GM18867 (cell line): ENCODE measurements at regions not wholly inside any gene's neighbourhood (a gene's known extent, or its start where the extent isn't known, plus 50 kb on each side); places are given as distances from the start of the nearest gene placed in this dataset.

Experiments
- ATAC-seq: cut with Tn5 transposase; IDR thresholded peaks from one replicate; pipeline ENCODE4 v1.9.1; 2021; ENCODE audit warnings: mild to moderate bottlenecking, moderate library complexity; ENCODE audit not compliant: unreplicated experiment

DNA sequence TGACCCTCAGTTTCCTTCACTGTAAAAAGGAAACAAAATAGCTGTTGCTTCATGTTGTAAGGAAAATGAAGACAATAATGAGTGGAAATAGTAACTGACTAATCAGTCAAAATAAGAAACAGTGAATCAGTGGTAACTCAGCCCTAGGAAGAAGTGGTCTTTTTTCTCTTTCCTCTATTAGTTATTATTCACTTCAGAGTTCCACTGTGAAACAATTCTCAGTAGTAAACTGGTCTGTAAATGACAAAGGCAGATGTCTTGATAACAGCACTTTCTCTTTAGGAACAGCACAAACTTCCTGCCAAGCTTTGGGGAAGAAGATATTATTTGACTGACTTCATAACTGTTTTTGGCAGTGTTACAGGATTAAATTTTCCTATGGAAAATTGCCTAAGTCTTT, 600.5 kb upstream of the KLHL1 start:
- no peak for ATAC-seq

- no peak for ATAC-seq
These were observed 595.5 kb upstream of the KLHL1 start for GRCh38 chr13:70703755-70704154.

- ATAC-seq: no peak
These were observed 586.9 kb upstream of the KLHL1 start for GRCh38 chr13:70694996-70695715.

DNA sequence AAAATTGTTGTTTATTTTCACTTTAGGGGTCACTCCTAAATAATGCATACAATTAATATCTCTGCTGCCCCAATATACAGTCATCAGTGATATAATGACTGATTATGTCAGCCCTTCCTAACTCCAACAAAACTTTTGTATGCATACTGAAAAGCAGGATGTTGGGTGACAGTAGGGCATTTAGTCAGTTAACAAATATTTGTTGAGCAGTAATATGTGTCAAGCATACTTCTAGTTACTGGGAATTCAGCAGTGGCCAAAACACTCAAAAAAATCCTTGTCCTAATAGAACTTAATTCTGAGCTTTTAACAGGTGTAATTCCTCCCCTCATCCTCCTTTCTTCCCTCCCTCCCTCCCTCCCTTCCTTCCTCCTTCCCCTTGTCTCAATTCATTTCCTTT, 560.7 kb upstream of the KLHL1 start:
- ATAC-seq: no peak

DNA sequence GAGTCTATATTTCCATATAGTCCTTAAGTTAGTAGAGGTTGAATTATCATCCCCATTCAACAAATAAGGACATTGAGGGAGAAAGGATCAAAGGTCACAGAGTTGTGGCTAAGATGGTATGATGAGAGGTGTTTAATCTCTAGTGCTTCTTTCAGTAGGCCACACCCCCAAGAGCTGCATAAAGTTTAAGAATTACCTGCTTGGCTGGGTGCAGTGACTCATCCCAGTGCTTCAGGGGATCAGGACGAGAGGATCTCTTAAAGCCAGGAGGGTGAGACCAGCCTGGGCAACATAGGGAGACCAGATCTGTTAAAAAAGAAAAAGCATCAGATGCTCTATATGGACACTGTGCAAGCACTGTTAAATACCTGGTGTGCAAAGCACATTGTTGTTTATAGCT, 560.0 kb upstream of the KLHL1 start:
- no peak for ATAC-seq

DNA sequence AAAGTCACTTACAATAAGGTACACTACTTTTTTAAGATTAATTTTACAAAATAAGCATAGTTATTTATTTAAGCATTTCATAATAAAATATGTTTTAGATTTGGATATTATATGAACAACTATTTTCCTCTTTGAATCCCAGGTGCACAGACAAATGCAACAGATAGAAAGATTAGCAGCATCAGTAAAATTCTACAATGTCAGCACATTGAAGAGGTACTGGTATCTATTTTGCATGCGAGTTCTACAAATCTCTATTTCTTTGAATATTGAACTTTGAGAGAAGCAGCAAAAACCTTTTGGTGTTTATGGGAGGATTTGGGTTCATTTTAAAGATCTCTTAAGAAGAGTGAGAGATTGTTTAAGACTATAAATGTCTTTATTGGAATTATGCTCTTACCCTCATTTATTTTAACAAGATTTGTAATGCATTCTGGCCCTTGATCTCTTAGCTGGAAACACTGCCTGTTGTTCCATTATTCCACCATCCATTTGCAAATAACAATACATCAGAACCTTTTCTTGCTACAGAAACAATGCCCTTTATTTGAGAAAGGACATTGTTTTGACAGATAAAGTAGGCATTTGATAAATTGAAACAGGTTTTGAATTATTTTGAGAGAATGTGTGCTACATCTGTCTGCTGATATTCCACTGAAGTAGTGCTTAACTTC, 558.8 kb upstream of the KLHL1 start:
- no peak for ATAC-seq

DNA sequence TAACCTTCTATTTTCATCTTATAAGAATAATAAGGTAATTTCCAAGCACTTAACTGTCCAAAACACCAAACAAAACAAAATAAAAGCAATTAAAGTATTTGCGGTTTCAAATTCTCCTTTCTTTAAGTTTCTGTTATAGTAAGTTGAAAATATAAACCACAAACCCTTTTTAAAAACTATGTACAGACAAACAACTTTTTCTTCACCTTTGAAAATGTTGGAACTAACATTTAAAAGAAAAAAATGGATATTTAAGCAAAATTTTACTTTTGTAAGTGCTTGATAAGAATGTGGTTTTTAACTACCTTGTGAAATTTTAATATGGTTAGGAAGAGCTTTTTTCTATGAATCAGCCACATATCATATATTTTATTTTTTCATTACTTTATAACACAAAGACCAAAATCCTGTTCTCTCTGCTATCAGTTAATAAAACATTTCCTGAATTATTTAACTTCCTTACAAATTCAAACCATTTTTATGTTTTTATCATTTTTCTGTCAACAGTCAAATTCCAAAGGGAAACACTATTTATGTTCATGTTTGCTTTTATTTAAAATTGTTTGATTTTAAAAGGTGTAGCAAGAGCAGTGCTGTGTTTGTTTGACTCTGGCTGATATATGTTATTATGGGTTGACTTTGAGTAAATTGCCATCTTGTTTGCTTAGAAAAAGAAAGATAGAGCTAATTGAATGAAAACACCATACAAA, 554.1 kb upstream of the KLHL1 start:
- no peak for ATAC-seq

GRCh38 chr13:70644052-70644451, 535.8 kb upstream of the KLHL1 start:
- no peak for ATAC-seq

DNA sequence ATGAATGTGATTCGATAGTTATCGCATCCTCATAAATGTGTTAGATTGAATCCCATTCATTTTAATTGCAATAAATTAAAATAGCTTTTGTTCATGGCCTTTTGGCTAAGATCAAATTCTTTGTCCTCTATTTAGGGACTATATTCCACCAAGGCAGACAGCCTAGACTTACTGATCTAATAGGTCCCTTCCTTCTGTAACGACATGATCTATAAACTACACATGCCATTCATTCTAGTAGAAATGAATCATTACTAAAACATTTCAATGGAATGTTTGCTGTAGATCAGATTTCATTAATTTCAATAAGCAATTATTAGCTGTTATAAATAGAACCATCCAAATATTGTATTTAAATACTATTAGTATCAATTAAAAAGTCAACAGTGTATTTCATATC, 526.6 kb upstream of the KLHL1 start:
- no peak for ATAC-seq

DNA sequence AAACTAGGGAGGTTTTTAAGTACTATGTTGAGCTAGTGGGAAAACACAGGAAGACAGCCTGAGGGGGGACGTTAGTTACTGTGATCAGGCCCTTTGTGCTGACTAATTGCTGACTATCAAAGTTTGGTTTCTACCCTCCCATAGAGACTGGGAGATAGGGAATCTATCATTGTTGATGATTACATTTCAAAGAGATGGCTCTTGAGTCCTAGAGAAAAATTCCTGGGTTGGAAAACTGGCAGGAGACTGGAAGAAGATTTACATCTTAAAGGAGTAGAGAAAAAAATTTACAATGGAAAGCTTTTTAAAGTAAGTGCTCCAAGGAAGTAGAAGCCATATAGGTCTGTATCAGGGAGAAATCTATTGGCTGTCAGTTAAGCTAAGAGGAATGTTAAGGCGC, 522.0 kb upstream of the KLHL1 start:
- ATAC-seq: no peak

DNA sequence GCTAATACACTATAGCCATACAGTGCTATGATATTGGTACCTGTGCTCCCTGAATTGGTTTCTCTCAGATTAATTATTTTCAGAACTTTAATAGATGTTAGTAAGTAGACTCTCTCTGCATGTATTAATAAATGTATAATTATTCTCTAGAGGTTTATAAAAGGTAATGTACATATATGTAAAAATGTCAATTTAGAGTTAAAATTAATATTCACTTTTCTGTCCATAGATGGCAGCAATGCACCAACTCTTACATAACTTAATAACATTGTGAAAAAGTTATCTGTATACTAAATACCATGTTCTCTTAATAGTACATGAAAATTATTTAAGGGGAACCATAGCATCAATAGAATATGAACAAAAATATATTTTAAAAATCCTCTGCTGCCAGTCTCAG, 515.0 kb upstream of the KLHL1 start:
- ATAC-seq: peak; percentile 66

- ATAC-seq: no peak
These were observed 514.5 kb upstream of the KLHL1 start for GRCh38 chr13:70622796-70623195.

- ATAC-seq: no peak
These were observed 511.7 kb upstream of the KLHL1 start for GRCh38 chr13:70619936-70620335.

DNA sequence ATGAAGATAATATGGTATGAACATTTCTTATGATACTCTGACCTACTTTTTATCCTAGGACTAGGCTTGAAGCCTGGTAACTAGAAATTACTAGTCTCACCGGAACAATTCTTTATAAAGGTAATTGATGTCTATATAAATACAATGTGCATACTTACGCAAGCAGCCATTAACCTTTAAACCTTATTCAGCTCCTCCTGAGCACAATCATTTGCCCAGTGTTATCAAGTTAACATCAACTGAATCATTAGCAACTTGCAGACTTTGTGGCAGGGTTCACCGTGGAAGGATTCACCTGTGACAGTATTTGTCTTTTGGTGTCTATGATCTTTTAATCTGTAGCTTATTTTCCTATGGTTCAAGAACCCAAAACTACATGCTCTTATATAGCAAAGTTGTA, 508.6 kb upstream of the KLHL1 start:
- ATAC-seq: no peak

DNA sequence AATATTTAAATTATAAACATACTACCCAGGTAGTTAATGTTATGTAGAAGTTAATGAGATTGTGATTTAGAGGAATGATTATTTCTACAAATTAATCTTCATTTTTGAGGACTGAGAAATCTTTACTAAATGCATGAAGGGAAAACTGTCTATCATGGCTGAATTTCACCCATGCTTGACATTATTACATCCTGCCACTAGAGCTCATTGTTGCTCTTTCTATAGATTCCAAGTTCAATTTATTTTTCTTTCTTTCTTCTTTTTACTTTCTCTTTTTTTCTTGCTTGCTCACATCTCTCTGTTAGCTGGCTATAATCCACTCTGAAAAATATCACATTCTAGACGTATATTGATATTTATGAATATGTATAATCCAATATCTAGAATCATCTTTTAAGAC, 505.0 kb upstream of the KLHL1 start:
- ATAC-seq: peak; percentile 46

GRCh38 chr13:70612881-70613280, 504.6 kb upstream of the KLHL1 start:
- no peak for ATAC-seq

- ATAC-seq: no peak
These were observed 496.2 kb upstream of the KLHL1 start for GRCh38 chr13:70604448-70604847.

- ATAC-seq: no peak
These were observed 485.5 kb upstream of the KLHL1 start for GRCh38 chr13:70593716-70594115.

- ATAC-seq: no peak
These were observed 476.9 kb upstream of the KLHL1 start for GRCh38 chr13:70585109-70585508.

GRCh38 chr13:70580825-70581224, 472.6 kb upstream of the KLHL1 start:
- no peak for ATAC-seq

DNA sequence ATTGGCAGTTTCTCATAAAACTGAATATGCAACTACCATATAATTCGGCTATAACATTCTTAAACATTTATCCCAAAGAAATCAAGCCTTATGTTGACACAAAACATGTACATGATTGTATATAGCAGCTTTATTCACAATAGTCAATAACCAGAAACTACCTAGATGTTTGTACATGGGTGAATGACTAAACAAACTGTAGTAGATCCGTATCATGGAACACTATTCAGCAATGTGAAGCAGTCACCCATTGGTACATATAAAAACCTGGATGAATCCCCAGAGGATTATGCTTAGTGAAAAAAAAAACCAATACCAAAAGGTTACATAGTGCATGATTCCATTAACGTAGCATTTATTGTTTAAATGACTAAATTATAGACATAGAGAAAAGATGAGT, 471.7 kb upstream of the KLHL1 start:
- ATAC-seq: no peak

DNA sequence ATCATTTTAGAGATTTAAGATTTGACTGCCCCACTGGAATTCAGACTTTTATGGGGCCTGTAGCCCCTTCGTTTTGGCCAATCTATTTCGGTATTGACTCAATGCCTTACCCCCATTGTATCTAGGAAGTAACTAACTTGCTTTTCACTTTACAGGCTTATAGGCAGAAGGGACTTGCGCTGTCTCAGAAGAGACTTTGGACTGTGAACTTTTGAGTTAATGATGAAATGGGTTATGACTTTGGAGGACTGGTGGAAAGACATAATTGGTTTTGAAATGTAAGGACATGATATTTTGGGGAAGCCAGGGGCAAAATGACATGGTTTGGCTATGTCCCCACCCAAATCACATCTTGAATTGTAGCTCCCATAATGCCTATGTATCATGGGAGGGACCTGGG, 463.0 kb upstream of the KLHL1 start:
- ATAC-seq: no peak
